Activated naive CD4-positive, alpha-beta T cell treated with anti-CD3 and anti-CD28 coated beads for 36 hours (primary cell): ENCODE measurements at regions not wholly inside any gene's neighbourhood (a gene's known extent, or its start where the extent isn't known, plus 50 kb on each side); places are given as distances from the start of the nearest gene placed in this dataset.

Experiments
- CTCF ChIA-PET: fragments of 350-600 bp; sonication (Branson Sonifier 250); formaldehyde crosslinking; loops from one replicate; lab custom pipeline; 2021; ENCODE audit warnings: antibody characterized with exemption; lab: Charles Lee
- DNase-seq: peaks from one replicate; pipeline ENCODE4 v3.0.0-alpha.2; 2020
- H3K27ac Mint-ChIP-seq: one replicate; pipeline ENCODE4 v1.8.0; 2021; ENCODE audit warnings: mild to moderate bottlenecking, mixed read lengths
- H3K27me3 Mint-ChIP-seq: one replicate; pipeline ENCODE4 v1.8.0; 2021; ENCODE audit warnings: low read depth, mixed read lengths
- H3K36me3 Mint-ChIP-seq: one replicate; pipeline ENCODE4 v1.8.0; 2021; ENCODE audit warnings: low read depth, mixed read lengths
- H3K4me1 Mint-ChIP-seq: one replicate; pipeline ENCODE4 v1.8.0; 2021; ENCODE audit warnings: low read depth, mixed read lengths
- H3K4me3 Mint-ChIP-seq: one replicate; pipeline ENCODE4 v1.8.0; 2021; ENCODE audit warnings: mild to moderate bottlenecking, moderate library complexity, mixed read lengths
- H3K9me3 Mint-ChIP-seq: one replicate; pipeline ENCODE4 v1.8.0; 2021; ENCODE audit warnings: mixed read lengths
- intact Hi-C: fragments of 100-400 bp; cut with micrococcal nuclease; formaldehyde crosslinking; loops from one replicate; pipeline ENCODE4 v1.15.1; 2023

DNA sequence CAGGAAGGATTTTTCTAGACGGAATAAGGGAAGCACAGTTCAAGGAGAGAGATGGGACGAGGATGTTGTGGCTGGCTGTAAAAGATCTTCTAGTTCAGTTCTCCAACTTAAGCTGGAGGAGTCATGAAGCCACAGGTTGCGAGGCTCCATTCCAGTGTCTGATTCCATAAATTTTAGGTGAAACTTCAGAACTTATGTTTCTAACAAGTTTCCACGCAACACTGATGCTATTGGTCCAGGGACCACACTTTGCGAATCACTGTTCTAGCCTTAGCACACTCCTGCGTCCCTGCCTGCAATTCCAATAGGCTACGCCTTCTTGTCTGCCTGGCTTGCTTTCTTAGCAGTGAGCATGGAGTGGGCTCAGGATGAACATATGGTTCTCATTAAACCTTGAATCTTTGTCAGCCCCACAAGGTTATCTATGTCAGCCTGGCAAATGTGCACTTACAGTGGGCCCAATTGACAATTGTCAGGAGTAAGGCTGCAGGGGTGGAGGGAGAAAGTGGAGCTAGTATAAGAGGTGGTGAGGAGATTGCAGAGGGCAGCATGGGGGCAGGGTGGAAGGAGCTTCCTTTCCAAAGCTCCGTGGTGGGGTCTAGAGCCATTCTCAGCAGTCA is 438.1 kb upstream of the ST6GAL2 start:
- DNase-seq, result no peak
- H3K4me1 Mint-ChIP-seq, result no peaks in the 10 kb centered on the region
- peaks cover 1% of the 10 kb centered on the region for H3K36me3 Mint-ChIP-seq
- H3K4me3 Mint-ChIP-seq, result no peak overlapping the region
- intact Hi-C loops, result no loop called here
- H3K9me3 Mint-ChIP-seq, result peaks cover 8% of the 10 kb centered on the region
- no peaks in the 10 kb centered on the region for H3K27me3 Mint-ChIP-seq
- no peak overlapping the region for H3K27ac Mint-ChIP-seq
- CTCF ChIA-PET, result no interaction called here

DNA sequence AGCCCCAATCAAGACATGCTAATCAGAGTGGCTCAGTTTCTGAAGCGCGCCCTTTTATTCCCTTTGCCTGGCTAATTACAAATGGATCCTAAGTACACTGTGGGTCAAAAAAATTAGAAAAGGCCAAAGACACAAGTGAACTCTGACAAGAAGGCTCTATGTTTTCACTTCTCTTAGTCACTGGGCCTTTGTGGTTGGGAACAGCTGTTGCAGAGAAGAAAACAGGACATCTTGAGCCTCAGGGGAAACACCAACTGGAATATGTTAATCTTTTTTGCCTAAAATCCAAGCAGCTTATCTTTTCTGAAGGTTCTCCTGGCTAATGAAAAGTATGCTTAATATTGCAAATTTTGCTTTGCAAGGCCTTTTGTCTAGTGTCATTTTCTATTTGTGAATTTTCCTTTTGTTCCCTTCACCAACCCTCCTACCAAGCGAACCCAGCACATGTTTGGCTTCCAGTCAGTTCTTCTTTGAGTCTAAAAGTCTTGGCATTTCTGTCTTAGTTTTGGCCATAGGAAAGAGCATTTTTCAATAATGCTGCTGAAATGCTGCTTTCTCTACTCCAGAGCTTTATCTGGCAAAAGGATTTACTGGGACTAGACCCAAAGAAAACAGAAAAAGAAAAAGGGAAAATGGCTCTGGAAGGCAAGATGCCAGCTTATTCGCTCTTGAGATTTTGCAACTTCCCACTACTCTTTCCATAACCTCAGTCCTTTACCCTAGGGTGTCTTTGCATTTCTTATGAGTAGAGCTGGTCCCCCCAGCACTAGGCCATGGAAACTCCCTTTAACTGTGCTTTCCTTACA is 440.2 kb upstream of the ST6GAL2 start:
- Mint-ChIP-seq H3K27ac (no peak overlapping the region), H3K36me3 (peaks cover 1% of the 10 kb centered on the region), H3K4me1 (no peaks in the 10 kb centered on the region), H3K27me3 (no peaks in the 10 kb centered on the region), H3K9me3 (peaks cover 11% of the 10 kb centered on the region), H3K4me3 (no peak overlapping the region)
- CTCF ChIA-PET, result no interaction called here
- intact Hi-C loops, result no loop called here
- DNase-seq, result no peak

DNA sequence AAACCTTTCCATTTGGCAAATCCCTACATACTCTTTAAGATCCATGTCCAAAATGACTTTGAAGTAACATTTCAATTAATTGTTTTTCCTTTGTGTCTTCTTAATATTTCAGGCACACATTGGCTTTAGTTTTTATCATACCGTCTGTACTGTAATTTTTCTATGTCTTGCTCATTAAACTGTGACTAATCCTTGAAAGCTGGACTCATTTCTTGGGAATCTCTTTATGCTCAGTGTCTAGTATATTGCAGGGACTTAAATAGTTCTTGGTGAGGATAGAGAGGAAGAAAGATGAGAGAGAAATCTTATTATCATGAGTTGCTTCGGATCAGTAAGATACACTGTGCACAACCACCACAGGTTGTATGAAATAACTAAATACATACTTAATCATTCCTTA is 448.3 kb upstream of the ST6GAL2 start:
- Mint-ChIP-seq H3K9me3 (peaks cover 2% of the 10 kb centered on the region), H3K4me3 (no peak overlapping the region), H3K36me3 (no peaks in the 10 kb centered on the region), H3K27ac (no peak overlapping the region), H3K4me1 (no peaks in the 10 kb centered on the region), H3K27me3 (no peaks in the 10 kb centered on the region)
- DNase-seq, result no peak
- intact Hi-C loops, result no loop called here
- CTCF ChIA-PET, result no interaction called here

DNA sequence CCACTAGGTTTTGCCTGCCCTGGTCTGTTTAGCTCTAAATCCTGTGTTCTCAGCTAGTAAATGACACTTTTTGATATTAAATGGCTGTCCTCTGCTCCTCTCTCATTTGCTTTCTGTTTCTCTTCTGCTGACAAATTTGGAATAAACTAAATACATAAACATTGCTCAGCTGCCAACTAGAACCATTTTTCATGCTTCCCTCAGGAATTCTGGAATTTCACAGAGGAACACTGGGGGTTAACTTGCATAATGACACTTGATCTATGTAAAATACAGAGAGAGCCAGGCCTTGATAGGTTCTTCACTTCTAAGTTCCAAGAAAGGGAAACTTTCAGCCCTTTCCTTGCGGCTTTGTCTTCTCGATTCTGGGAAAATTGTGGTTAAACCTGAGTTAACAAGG is 450.6 kb upstream of the ST6GAL2 start:
- no peaks in the 10 kb centered on the region for H3K4me1 Mint-ChIP-seq
- intact Hi-C loops, result no loop called here
- no peaks in the 10 kb centered on the region for H3K9me3 Mint-ChIP-seq
- H3K27ac Mint-ChIP-seq, result no peak overlapping the region
- no peaks in the 10 kb centered on the region for H3K27me3 Mint-ChIP-seq
- CTCF ChIA-PET, result no interaction called here
- no peaks in the 10 kb centered on the region for H3K36me3 Mint-ChIP-seq
- no peak overlapping the region for H3K4me3 Mint-ChIP-seq
- no peak for DNase-seq

DNA sequence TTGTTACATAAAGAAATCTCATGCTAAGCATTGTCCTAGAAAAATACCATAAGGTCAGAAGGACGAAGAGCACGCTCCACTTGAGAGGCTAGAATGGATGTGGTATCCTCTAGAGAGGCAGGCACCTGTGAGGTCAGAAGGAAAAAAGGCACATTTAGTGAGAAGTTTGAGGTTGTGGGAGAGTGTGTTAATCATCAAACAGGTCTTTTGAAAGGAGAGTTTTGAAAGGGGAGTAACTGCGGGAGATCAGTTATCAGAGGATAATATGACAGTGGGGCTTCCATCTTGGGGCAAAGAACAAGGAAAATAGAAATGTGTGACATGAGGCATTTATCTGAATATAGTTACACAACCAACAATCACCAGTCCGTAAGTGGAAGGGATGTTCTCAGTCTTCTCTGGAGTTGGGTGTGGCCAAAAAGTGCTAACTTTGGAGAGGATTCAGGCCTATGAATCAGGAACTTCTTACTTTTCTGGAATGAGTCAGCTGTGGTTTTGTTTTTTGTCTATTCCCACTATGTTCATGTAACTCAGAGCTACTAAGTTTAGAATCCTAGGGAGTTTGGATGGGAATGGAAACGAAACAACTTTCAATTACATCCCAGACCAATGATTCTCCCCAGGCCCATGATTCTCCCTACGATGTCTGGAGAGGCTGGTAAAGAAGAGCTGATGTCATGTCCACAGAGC is 451.4 kb upstream of the ST6GAL2 start:
- Mint-ChIP-seq H3K9me3 (no peaks in the 10 kb centered on the region), H3K4me3 (no peak overlapping the region)
- CTCF ChIA-PET, result no interaction called here

DNA sequence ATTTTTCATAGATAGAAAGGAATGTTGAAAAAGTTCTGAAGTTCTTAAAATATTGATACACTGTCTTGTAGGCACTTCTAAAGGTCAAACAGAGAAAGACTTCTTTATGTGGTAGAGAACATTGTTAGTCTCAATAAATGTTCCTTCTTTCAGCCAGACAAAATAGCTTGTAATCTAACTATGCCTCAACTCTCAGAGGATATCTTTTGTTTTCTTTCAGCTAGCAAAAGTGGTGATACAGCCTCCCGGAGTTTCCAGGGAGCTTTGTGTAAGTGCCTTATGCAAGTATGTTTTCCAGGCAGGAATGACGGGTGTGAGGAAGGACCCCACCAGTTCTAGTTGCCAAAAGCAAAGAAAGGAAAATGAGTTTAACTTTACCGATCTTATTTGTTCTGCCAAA is 452.1 kb upstream of the ST6GAL2 start:
- Mint-ChIP-seq H3K36me3 (no peaks in the 10 kb centered on the region), H3K27ac (no peak overlapping the region), H3K27me3 (no peaks in the 10 kb centered on the region), H3K9me3 (no peaks in the 10 kb centered on the region), H3K4me3 (no peak overlapping the region), H3K4me1 (no peaks in the 10 kb centered on the region)
- CTCF ChIA-PET, result no interaction called here
- intact Hi-C loops, result no loop called here
- DNase-seq, result no peak

More for the DNA sequence above, 451.4 kb upstream of the ST6GAL2 start:
- DNase-seq, result no peak
- no peaks in the 10 kb centered on the region for H3K27me3 Mint-ChIP-seq
- H3K4me1 Mint-ChIP-seq, result no peaks in the 10 kb centered on the region
- intact Hi-C loops, result no loop called here
- H3K27ac Mint-ChIP-seq, result no peak overlapping the region
- no peaks in the 10 kb centered on the region for H3K36me3 Mint-ChIP-seq

DNA sequence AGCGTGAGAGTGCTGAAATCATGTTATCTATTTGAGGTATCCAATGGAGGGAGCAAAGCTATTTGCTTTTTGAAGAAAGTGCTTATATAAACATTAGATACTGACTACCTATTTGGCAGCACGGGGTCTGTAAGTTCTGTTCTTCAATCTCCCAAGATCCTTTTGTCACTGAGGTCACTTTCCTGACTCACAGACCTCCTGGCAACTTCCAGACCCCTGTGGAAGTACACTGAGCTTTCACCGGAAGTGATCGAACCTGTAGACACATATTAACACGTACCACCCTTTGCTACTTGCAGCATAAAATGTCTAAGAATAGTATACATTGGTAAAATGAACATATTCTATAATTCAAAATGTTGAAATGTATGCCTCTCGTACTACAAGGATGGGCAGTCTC is 452.6 kb upstream of the ST6GAL2 start:
- no peak overlapping the region for H3K4me3 Mint-ChIP-seq
- H3K27ac Mint-ChIP-seq, result no peak overlapping the region
- CTCF ChIA-PET, result no interaction called here
- no peak for DNase-seq
- intact Hi-C loops, result no loop called here
- no peaks in the 10 kb centered on the region for H3K9me3 Mint-ChIP-seq
- H3K36me3 Mint-ChIP-seq, result no peaks in the 10 kb centered on the region
- H3K27me3 Mint-ChIP-seq, result no peaks in the 10 kb centered on the region
- no peaks in the 10 kb centered on the region for H3K4me1 Mint-ChIP-seq

DNA sequence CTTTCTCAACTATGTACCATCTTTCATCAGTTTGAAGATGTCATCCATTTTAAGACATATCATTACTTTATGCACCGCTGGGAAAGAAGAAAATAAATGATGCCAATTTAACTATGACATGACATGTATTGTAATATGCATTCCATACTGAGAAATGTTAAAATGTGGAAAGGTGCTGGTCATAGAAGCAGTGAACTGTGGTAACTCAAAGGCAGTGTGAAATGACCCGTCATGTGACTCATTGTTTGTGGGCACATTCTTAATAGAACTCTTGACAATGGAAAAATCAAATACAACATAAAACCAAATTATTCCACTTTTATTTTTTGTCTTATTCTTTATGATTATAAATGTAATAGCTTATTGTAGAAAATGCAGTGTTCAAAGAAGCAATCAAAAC is 455.0 kb upstream of the ST6GAL2 start:
- Mint-ChIP-seq H3K27me3 (no peaks in the 10 kb centered on the region), H3K36me3 (no peaks in the 10 kb centered on the region), H3K4me3 (no peak overlapping the region), H3K4me1 (no peaks in the 10 kb centered on the region), H3K9me3 (no peaks in the 10 kb centered on the region), H3K27ac (no peak overlapping the region)
- CTCF ChIA-PET, result no interaction called here
- intact Hi-C loops, result no loop called here
- no peak for DNase-seq

DNA sequence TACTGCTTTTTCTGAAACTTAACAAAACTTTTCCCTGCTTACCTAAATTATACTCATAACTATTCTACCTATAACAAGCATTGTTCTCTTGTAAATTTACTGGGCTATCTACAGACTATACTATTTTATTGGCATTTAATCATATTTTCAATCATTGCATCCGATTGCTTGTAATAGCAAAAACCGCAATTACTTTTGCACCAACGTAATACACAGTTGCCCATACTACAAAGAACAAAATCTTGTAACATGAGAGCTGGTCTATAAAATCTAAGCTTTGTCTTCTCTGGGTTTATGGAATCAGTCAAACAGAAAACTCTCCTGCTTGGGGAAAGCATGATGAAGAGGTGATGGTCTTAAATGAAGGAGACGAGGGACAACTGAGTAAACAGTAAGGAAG is 463.4 kb upstream of the ST6GAL2 start:
- H3K9me3 Mint-ChIP-seq, result peaks cover 6% of the 10 kb centered on the region
- CTCF ChIA-PET, result no interaction called here
- no peak overlapping the region for H3K27ac Mint-ChIP-seq
- H3K36me3 Mint-ChIP-seq, result no peaks in the 10 kb centered on the region
- H3K4me3 Mint-ChIP-seq, result no peak overlapping the region
- DNase-seq, result no peak
- intact Hi-C loops, result no loop called here
- no peaks in the 10 kb centered on the region for H3K27me3 Mint-ChIP-seq
- H3K4me1 Mint-ChIP-seq, result no peaks in the 10 kb centered on the region

DNA sequence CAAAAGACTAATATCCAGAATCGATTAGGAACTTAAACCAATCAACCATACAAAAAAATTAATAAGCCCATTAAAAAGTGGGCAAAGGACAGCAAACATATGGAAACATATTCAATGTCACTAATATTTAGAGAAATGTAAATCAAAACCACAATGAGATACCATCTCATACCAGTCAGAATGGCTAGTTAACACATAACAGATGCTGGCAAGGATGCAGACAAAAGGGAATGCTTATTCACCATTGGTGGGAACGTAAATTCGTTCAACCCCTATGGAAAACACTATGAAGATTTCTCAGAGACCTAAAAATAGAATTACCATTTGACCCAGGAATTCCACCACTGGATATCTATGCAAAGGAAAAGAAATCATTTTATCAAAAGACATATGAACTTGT is 468.2 kb upstream of the ST6GAL2 start:
- no peaks in the 10 kb centered on the region for H3K4me1 Mint-ChIP-seq
- H3K27me3 Mint-ChIP-seq, result no peaks in the 10 kb centered on the region
- H3K36me3 Mint-ChIP-seq, result no peaks in the 10 kb centered on the region
- H3K4me3 Mint-ChIP-seq, result no peak overlapping the region
- H3K27ac Mint-ChIP-seq, result no peak overlapping the region
- intact Hi-C loops, result no loop called here
- CTCF ChIA-PET, result no interaction called here
- H3K9me3 Mint-ChIP-seq, result peaks cover 6% of the 10 kb centered on the region
- DNase-seq, result no peak

DNA sequence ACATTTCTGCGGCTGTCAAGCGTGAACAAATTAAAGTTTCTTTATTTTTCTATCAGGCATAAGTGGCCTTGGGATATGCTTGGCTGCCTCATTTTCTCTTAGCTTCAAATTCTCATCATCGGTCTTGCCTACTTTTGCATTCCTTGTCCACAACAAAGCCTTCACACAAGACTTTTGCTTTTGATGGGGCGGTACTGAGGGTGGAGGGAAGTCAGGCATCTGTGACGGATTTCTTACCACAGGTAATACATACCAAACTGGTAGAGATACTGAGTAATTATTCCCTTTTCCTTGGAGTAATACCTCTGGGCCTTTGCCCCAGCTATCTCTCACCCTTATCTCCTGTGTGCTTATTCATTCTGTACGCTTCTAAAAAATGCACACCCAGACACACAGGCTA is 468.3 kb upstream of the RGPD4 start:
- H3K27me3 Mint-ChIP-seq, result no peaks in the 10 kb centered on the region
- CTCF ChIA-PET, result no interaction called here
- no peak overlapping the region for H3K4me3 Mint-ChIP-seq

DNA sequence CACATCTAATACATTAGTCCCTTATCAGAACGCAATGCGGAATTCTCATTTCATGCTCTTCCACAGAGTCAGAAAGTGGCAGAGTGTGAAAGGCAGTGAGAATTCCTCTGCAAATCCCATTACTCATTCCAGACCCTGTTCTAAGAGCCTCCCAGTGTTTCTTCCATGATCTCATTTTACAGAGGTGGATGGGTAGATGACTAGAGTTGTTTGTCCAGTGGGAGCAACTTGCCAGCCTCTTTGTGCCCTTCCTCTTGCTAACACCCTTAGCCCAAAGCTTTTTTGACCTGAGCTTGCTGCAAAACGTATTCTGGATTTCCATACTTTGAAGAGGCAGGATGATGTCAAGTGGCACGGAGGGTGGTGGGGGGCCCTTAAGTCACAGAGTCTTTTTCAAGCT is 467.7 kb upstream of the RGPD4 start:
- Mint-ChIP-seq H3K27me3 (no peaks in the 10 kb centered on the region), H3K4me1 (no peaks in the 10 kb centered on the region), H3K36me3 (no peaks in the 10 kb centered on the region), H3K9me3 (peaks cover 2% of the 10 kb centered on the region), H3K27ac (no peak overlapping the region), H3K4me3 (no peak overlapping the region)
- intact Hi-C loops, result no loop called here
- DNase-seq, result no peak
- CTCF ChIA-PET, result no interaction called here

More for the DNA sequence above, 468.3 kb upstream of the RGPD4 start:
- H3K9me3 Mint-ChIP-seq, result no peaks in the 10 kb centered on the region
- no peak for DNase-seq
- no peaks in the 10 kb centered on the region for H3K4me1 Mint-ChIP-seq
- intact Hi-C loops, result no loop called here
- no peak overlapping the region for H3K27ac Mint-ChIP-seq
- H3K36me3 Mint-ChIP-seq, result no peaks in the 10 kb centered on the region
